ENCODE measurements at regions not wholly inside any gene's neighbourhood (a gene's known extent, or its start where the extent isn't known, plus 50 kb on each side); places are given as distances from the start of the nearest gene placed in this dataset.

DNA sequence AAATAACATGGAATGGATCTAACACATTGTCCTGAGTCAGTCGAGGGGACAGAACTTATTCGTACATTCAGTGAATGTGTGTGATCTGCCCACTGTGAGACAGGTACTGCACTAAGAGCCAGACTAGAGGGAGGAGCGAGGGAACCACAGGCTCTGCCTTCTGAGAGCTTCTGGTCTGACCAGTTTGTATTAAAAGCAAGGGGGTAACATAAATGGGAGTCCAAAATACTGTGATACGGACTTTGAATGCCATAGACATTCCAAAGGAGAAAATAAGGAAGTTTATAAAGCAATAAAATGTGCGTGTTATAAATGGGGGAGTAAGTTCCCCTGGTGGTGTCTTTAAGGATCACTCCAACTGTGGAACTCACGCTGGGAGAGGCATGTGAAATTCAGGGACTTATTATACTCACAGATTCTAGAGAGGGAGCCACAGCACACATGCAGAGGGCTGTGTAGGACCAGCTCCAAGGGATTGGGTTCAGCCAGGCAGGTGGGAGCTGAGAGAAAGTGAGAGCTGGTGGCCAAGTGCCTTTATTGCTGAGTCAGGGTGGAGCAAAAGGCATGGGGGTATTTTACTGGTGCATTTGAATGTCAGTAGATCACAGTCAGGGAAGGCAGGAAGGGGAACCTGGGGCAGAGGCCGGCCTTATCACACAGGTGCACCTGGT lies 186.5 kb upstream of the WWC1 start:
- TF ChIP-seq, protein P1, sequence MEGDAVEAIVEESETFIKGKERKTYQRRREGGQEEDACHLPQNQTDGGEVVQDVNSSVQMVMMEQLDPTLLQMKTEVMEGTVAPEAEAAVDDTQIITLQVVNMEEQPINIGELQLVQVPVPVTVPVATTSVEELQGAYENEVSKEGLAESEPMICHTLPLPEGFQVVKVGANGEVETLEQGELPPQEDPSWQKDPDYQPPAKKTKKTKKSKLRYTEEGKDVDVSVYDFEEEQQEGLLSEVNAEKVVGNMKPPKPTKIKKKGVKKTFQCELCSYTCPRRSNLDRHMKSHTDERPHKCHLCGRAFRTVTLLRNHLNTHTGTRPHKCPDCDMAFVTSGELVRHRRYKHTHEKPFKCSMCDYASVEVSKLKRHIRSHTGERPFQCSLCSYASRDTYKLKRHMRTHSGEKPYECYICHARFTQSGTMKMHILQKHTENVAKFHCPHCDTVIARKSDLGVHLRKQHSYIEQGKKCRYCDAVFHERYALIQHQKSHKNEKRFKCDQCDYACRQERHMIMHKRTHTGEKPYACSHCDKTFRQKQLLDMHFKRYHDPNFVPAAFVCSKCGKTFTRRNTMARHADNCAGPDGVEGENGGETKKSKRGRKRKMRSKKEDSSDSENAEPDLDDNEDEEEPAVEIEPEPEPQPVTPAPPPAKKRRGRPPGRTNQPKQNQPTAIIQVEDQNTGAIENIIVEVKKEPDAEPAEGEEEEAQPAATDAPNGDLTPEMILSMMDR (IDR thresholded peaks at IDR 0.05; ENCODE audit: low read depth, low read length, missing control alignments), result no peak
- DNase-seq (ENCODE audit: low read depth), result no peak
- no peak overlapping the region for H3K4me3 ChIP-seq (ENCODE audit: low read depth, low read length)

DNA sequence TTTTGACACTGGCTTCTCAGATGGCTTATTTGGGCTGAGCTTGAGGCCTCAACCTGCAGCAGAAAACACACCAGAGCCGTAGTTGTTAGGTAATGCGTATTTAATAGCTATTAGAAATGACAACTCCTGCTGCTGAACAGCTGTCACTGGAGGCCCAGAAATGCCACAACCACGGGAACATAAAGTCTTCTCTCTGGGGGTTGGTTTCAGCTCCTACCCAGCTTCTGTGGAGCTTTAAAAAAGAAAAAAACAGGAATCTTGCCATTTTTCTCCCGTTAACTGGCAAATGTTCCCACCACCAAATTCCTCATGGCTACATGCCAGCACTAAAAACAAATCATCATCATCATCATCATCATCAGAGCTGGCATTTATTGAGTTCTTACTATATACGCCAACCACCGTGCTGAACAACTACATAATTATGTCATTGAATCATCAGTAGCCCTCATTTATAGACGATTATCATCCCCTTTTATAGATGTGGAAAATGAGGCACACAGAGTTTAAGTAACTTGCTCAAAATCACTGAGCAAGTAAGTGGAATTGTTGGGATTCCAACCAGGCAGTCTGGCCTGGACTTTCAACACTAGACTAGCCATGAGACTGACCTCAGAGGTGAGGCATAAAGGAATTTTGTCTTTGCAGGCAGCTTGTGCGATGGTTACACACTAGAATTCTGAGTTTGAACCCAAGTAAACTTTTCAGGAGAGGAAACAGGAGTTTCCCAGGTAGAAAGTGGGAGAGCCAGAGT lies 185.3 kb upstream of the WWC1 start:
- DNase-seq (ENCODE audit: low read depth), result no peak
- TF ChIP-seq, protein P1 (IDR thresholded peaks at IDR 0.05; ENCODE audit: low read depth, low read length, missing control alignments), result no peak
- no peak overlapping the region for H3K4me3 ChIP-seq (ENCODE audit: low read depth, low read length)

DNA sequence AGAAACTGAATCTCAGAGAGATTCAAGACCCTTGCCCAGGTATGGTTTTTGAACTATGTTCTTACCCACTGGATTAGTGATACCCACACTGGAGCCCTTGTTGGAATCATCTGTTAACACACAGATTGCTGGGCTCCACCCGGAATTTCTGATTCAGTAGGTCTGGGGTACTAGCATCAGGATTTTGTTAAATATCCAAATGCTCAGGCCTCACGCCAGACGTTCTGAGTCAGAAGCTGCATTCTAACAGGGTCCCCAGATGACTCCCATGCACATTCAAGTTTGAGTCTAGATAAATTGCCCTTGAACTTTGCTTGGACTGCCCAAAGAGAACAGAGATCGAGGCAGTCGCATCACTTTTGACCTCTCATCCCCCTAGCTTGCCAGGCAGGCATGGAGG lies 182.0 kb upstream of the WWC1 start:
- TF ChIP-seq, protein P1 (IDR thresholded peaks at IDR 0.05; ENCODE audit: low read depth, low read length, missing control alignments), result no peak
- no peak for DNase-seq (ENCODE audit: low read depth)
- H3K4me3 ChIP-seq (ENCODE audit: low read depth, low read length), result no peak overlapping the region

DNA sequence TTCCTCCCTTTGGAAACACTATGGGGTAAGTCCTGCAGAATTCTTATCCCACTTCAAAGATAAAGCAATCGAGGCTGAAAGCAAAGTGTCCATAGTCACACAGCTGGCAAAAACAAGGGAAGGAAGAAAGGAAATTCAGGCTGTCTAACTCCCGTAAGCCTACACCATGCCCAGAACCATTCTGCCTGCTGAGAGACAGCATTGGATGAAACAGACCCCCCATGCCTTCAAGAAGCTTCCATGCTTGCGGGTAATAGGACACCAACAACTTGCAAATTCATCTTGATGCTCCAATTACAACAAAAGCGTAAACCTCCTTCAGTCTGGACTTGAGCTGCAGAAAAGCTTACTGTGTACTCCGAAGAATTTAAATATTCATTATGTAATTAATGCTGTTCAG lies 181.1 kb upstream of the WWC1 start:
- DNase-seq (ENCODE audit: low read depth), result no peak
- TF ChIP-seq, protein P1 (IDR thresholded peaks at IDR 0.05; ENCODE audit: low read depth, low read length, missing control alignments), result no peak
- H3K4me3 ChIP-seq (ENCODE audit: low read depth, low read length), result no peak overlapping the region

DNA sequence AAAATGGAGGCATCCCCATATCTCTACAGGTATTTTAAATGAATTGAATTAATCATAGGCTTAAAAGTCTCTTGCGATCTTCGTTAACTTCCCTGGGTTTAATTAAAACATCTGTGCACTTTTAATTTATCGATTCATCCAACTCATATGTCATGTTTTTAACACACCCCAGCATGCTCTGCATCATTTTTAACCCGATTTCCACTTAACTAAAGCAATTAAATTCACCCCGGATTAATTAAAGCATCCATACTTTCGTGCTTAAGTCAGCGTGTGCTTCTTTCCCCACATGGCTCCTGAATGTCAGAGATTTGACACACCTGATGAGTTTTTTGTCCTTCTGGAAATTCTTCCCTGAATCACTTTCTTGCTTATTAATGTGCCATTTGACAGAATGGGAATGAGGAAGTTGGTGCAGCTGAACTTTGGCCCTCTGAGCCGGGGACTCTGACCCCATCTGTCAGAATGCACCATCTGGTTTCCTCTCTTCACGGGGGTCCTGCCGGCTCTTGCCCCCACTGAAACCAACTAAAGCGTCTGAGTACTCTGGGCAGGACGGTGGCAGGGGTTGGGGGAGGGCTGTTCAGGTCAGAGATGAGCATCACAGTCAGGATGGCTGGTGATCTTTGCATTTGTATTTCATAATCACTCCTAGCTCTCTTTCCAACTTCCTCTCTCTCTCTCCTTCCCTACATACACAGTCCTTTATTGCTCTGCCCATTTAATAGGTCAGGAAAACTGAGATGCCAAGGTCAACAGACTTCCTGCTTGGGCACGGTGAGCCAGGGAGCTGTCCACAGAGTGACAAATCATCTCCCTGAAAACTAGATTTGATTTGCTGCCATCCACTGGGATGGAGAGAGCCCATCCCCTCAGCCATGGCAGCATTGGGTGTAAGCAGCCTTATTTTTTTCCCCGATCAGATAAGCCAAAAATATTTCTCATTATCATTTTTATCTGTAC lies 180.3 kb upstream of the WWC1 start:
- no peak for DNase-seq (ENCODE audit: low read depth)
- no peak overlapping the region for H3K4me3 ChIP-seq (ENCODE audit: low read depth, low read length)
- TF ChIP-seq, protein P1 (IDR thresholded peaks at IDR 0.05; ENCODE audit: low read depth, low read length, missing control alignments), result no peak

DNA sequence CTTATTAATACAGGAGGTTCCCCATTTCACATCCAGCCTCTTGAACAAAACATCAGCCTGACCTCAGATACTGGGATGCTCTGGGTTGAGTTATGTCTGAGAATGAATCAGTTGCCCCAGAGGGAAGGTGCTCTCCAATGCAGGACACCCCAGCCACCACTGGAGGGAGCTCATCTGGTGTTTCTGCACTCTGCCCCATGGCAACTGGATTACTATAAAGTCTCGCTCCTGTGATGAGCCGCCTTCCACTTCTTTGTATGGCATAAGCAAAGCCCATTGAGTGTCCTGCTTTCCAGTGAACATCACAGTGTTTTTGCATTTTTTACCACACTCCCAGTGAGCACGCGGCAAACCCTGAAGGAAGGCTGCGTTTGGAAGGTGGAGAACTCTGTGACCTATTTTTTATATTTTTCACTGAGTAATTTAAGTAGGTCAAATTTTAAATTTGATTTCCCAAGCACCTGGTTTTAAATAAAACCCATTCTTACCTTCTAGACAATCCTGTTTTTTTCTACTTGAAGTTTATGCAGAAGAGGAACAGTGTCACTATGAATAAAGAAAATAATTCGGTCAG lies 176.9 kb upstream of the WWC1 start:
- no peak overlapping the region for H3K4me3 ChIP-seq (ENCODE audit: low read depth, low read length)
- TF ChIP-seq, protein P1 (IDR thresholded peaks at IDR 0.05; ENCODE audit: low read depth, low read length, missing control alignments), result peak; percentile 92
- DNase-seq (ENCODE audit: low read depth), result peak; percentile 19

Measured in GM12864 (cell line).